OCI-LY1 (cell line): ENCODE measurements at regions not wholly inside any gene's neighbourhood (a gene's known extent, or its start where the extent isn't known, plus 50 kb on each side); places are given as distances from the start of the nearest gene placed in this dataset.

ENCODE experiments used
- H2AFZ ChIP-seq: fragments of 200-600 bp; sonication (generic), shearing (Covaris generic); 2 replicates; pipeline ENCODE4 v1.6.0; 2014; ENCODE audit warnings: antibody characterized with exemption, mild to moderate bottlenecking, low read length
- H3F3A ChIP-seq: fragments of 200-600 bp; sonication (generic), shearing (Covaris generic); 2 replicates; pipeline ENCODE4 v1.6.0; 2014; ENCODE audit warnings: mild to moderate bottlenecking, antibody characterized with exemption, low read length, moderate library complexity; ENCODE audit not compliant: insufficient read depth
- H3K27ac ChIP-seq: fragments of 200-600 bp; sonication (generic); 2 replicates; pipeline ENCODE4 v1.5.1; 2014; ENCODE audit warnings: low read length, mixed run types, mild to moderate bottlenecking, low read depth; ENCODE audit not compliant: poor library complexity, severe bottlenecking
- H3K27me3 ChIP-seq: fragments of 200-600 bp; sonication (generic); 2 replicates; pipeline ENCODE4 v1.6.0; 2014; ENCODE audit warnings: antibody characterized with exemption, mild to moderate bottlenecking, low read length, moderate library complexity; ENCODE audit not compliant: insufficient read depth
- H3K36me3 ChIP-seq: fragments of 200-600 bp; sonication (generic); 2 replicates; pipeline ENCODE4 v1.6.1; 2014; ENCODE audit warnings: mild to moderate bottlenecking, antibody characterized with exemption, low read length, moderate library complexity, mixed read lengths; ENCODE audit not compliant: insufficient read depth
- H3K4me1 ChIP-seq: fragments of 200-600 bp; sonication (generic); 2 replicates; pipeline ENCODE4 v1.5.1; 2014; ENCODE audit warnings: mild to moderate bottlenecking, low read length, moderate library complexity; ENCODE audit not compliant: insufficient read depth, severe bottlenecking
- H3K4me2 ChIP-seq: fragments of 200-600 bp; sonication (generic), shearing (Covaris generic); 2 replicates; pipeline ENCODE4 v1.6.1; 2014; ENCODE audit warnings: low read length
- H3K4me3 ChIP-seq: fragments of 200-600 bp; sonication (generic); 2 replicates; pipeline ENCODE4 v1.5.1; 2014; ENCODE audit warnings: low read length, low read depth, mild to moderate bottlenecking, mixed read lengths; ENCODE audit not compliant: poor library complexity, severe bottlenecking
- H3K79me2 ChIP-seq: fragments of 200-600 bp; shearing (Covaris generic); 2 replicates; pipeline ENCODE4 v1.6.1; 2016; ENCODE audit warnings: mixed run types, low read length, mixed read lengths; ENCODE audit not compliant: insufficient read depth
- H3K9ac ChIP-seq: fragments of 200-600 bp; sonication (generic), shearing (Covaris generic); 2 replicates; pipeline ENCODE4 v1.6.1; 2014; ENCODE audit warnings: mild to moderate bottlenecking, low read length, mixed read lengths
- H3K9me2 ChIP-seq: fragments of 200-600 bp; sonication (generic), shearing (Covaris generic); 2 replicates; pipeline ENCODE4 v1.6.1; 2014; ENCODE audit warnings: low read depth, mild to moderate bottlenecking, low read length, mixed read lengths
- H3K9me3 ChIP-seq: fragments of 200-600 bp; shearing (Covaris generic); 2 replicates; pipeline ENCODE4 v1.6.1; 2014; ENCODE audit warnings: low read length, mixed read lengths
- H4K20me1 ChIP-seq: fragments of 200-600 bp; sonication (generic), shearing (Covaris generic); 2 replicates; pipeline ENCODE4 v1.6.0; 2016; ENCODE audit warnings: mild to moderate bottlenecking, low read length; ENCODE audit not compliant: insufficient read depth
- CTCF ChIP-seq: fragments of 200-600 bp; sonication (generic), shearing (Covaris generic); IDR thresholded peaks from 2 replicates; pipeline ENCODE4 v1.5.1; 2017; ENCODE audit warnings: mild to moderate bottlenecking, antibody characterized with exemption, low read length, moderate library complexity, mixed read lengths
- EZH2 ChIP-seq: fragments of 200-600 bp; sonication (generic), shearing (Covaris generic); IDR thresholded peaks from 2 replicates; pipeline ENCODE4 v1.8.0; 2017; ENCODE audit warnings: borderline replicate concordance, mixed run types, mild to moderate bottlenecking, antibody characterized with exemption, low read length, moderate library complexity, mixed read lengths

GRCh38 chr18:51614033-51614432 lies 416.6 kb upstream of the MEX3C start:
- H3K79me2 ChIP-seq, result no peaks in the 10 kb centered on the region
- no peak overlapping the region for H3K4me2 ChIP-seq
- no peak overlapping the region for H3K9ac ChIP-seq
- H2AFZ ChIP-seq, result no peak overlapping the region
- no peaks in the 10 kb centered on the region for H3K9me3 ChIP-seq
- H3K27ac ChIP-seq, result no peak overlapping the region
- H3K9me2 ChIP-seq, result no peaks in the 10 kb centered on the region
- H4K20me1 ChIP-seq, result no peaks in the 10 kb centered on the region
- no peaks in the 10 kb centered on the region for H3F3A ChIP-seq
- H3K4me1 ChIP-seq, result no peaks in the 10 kb centered on the region
- no peaks in the 10 kb centered on the region for H3K36me3 ChIP-seq
- no peaks in the 10 kb centered on the region for H3K27me3 ChIP-seq
- H3K4me3 ChIP-seq, result no peak overlapping the region
- TF ChIP-seq CTCF, result no peak
- TF ChIP-seq EZH2, result no peak

GRCh38 chr18:51614967-51615571 lies 417.6 kb upstream of the MEX3C start:
- TF ChIP-seq EZH2 (no peak), CTCF (no peak)
- H3K9ac ChIP-seq, result no peak overlapping the region
- no peak overlapping the region for H3K27ac ChIP-seq
- H3K9me2 ChIP-seq, result no peaks in the 10 kb centered on the region
- H3F3A ChIP-seq, result no peaks in the 10 kb centered on the region
- no peaks in the 10 kb centered on the region for H3K36me3 ChIP-seq
- H3K4me3 ChIP-seq, result no peak overlapping the region
- H3K9me3 ChIP-seq, result no peaks in the 10 kb centered on the region
- H3K4me2 ChIP-seq, result no peak overlapping the region
- no peaks in the 10 kb centered on the region for H4K20me1 ChIP-seq
- no peaks in the 10 kb centered on the region for H3K4me1 ChIP-seq
- H3K79me2 ChIP-seq, result no peaks in the 10 kb centered on the region
- no peak overlapping the region for H2AFZ ChIP-seq
- no peaks in the 10 kb centered on the region for H3K27me3 ChIP-seq

DNA sequence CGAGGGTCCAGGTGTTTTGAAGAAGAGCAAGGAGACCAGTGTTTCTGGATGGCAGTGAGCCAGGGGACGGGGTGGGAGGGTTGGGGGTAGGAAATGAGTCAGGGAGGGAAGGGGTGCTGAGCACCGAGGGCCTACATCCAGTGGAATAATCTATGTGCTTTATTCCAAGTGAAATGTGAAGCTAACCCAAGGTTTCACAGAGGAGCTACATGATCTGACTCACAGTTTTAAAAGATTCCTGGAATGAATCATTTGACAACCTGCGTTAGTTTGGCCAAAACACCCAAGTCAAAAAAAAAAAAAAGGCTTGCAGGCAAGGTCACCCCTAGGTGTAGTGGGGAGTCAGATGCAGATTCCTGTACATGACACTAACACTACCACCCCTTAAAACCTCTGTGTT lies 419.7 kb upstream of the MEX3C start:
- Histone ChIP-seq H3K9ac (no peak overlapping the region), H3K27ac (no peak overlapping the region)
- no peak for TF ChIP-seq EZH2
- TF ChIP-seq CTCF, result no peak

More for the DNA sequence above, 419.7 kb upstream of the MEX3C start:
- Histone ChIP-seq H4K20me1 (no peaks in the 10 kb centered on the region), H3K9me3 (no peaks in the 10 kb centered on the region), H3K4me2 (no peak overlapping the region), H3K4me3 (no peak overlapping the region), H3F3A (no peaks in the 10 kb centered on the region), H3K79me2 (no peaks in the 10 kb centered on the region), H3K4me1 (no peaks in the 10 kb centered on the region), H3K36me3 (no peaks in the 10 kb centered on the region), H2AFZ (no peak overlapping the region), H3K27me3 (no peaks in the 10 kb centered on the region), H3K9me2 (no peaks in the 10 kb centered on the region)
